CD14-positive monocyte (primary cell): ENCODE measurements at regions not wholly inside any gene's neighbourhood (a gene's known extent, or its start where the extent isn't known, plus 50 kb on each side); places are given as distances from the start of the nearest gene placed in this dataset.

Experiments
- DNase-seq, 3 donors: peaks; one replicate each; pipeline ENCODE4 v3.0.0-alpha.2; 2011 to 2022
- H2AFZ ChIP-seq: 2 replicates; pipeline ENCODE4 v1.6.0; 2012; ENCODE audit warnings: mild to moderate bottlenecking, low read depth, low read length, inconsistent platforms; ENCODE audit not compliant: insufficient read depth, poor library complexity, severe bottlenecking
- H3K27ac ChIP-seq, 2 donors: 1 replicate in 1 of 2; 2 replicates in 1 of 2; pipeline ENCODE4 v1.5.1; 2012 to 2013; ENCODE audit warnings: low read length in 2 of 2, control low read depth in 1 of 2, inconsistent platforms in 1 of 2, low read depth in 1 of 2, mild to moderate bottlenecking in 1 of 2
- H3K27me3 ChIP-seq, 2 donors: one replicate each; pipeline versions ENCODE4 v1.6.0 to v1.6.1; 2011 to 2013; ENCODE audit warnings: low read length in 2 of 2; ENCODE audit not compliant: control insufficient read depth in 2 of 2, insufficient read depth in 2 of 2
- H3K36me3 ChIP-seq, 2 donors: replicated peaks in 1 of 2; 1 replicate in 1 of 2; 2 replicates in 1 of 2; pipeline versions ENCODE4 v1.5.1 to v1.6.1; 2012 to 2013; ENCODE audit warnings: low read length in 2 of 2, control low read depth in 1 of 2, inconsistent platforms in 1 of 2, mild to moderate bottlenecking in 1 of 2; ENCODE audit not compliant: insufficient read depth in 2 of 2, control insufficient read depth in 1 of 2
- H3K4me1 ChIP-seq, 2 donors: 1 replicate in 1 of 2; 2 replicates in 1 of 2; pipeline versions ENCODE4 v1.5.1 to v1.6.1; 2012 to 2013; ENCODE audit warnings: low read length in 2 of 2, control low read depth in 1 of 2, inconsistent platforms in 1 of 2, mild to moderate bottlenecking in 1 of 2, moderate library complexity in 1 of 2; ENCODE audit not compliant: insufficient read depth in 2 of 2, control insufficient read depth in 1 of 2
- H3K4me2 ChIP-seq: replicated peaks from 2 replicates; pipeline ENCODE3; 2012; ENCODE audit warnings: low read length, moderate library complexity, mild to moderate bottlenecking; ENCODE audit not compliant: poor library complexity, severe bottlenecking; ENCODE audit errors: extremely low read depth
- H3K4me3 ChIP-seq, 3 experiments: fragments of 200-600 bp in 1 of 3; sonication (generic) in 1 of 3; replicated peaks in 1 of 3; 1 replicate in 2 of 3; 2 replicates in 1 of 3; pipeline ENCODE4 v1.5.1; 2011 to 2013; ENCODE audit warnings: low read length in 3 of 3, mild to moderate bottlenecking in 3 of 3, control low read depth in 2 of 3, low read depth in 2 of 3, inconsistent platforms in 1 of 3, moderate library complexity in 1 of 3
- H3K79me2 ChIP-seq: 2 replicates; pipeline ENCODE4 v1.6.0; 2012; ENCODE audit warnings: mild to moderate bottlenecking, control low read depth, inconsistent platforms, low read length, moderate library complexity; ENCODE audit not compliant: insufficient read depth
- H3K9ac ChIP-seq: 2 replicates; pipeline ENCODE4 v1.6.0; 2017; ENCODE audit warnings: low read length, mild to moderate bottlenecking; ENCODE audit not compliant: insufficient read depth, poor library complexity, severe bottlenecking
- H3K9me3 ChIP-seq, 2 donors: replicated peaks in 1 of 2; 1 replicate in 1 of 2; 2 replicates in 1 of 2; pipeline versions ENCODE4 v1.5.1 to v1.6.1; 2012 to 2013; ENCODE audit warnings: low read length in 2 of 2, control low read depth in 1 of 2; ENCODE audit not compliant: control insufficient read depth in 1 of 2, insufficient read depth in 1 of 2
- H4K20me1 ChIP-seq: 2 replicates; pipeline ENCODE4 v1.6.0; 2012; ENCODE audit warnings: mild to moderate bottlenecking, low read length, control low read depth, moderate library complexity; ENCODE audit not compliant: insufficient read depth
- H3K27ac Mint-ChIP-seq, 7 donors: one replicate each; pipeline ENCODE4 v1.8.0; 2020; ENCODE audit warnings: mild to moderate bottlenecking in 7 of 7, mixed read lengths in 7 of 7, moderate library complexity in 6 of 7, inconsistent platforms in 2 of 7
- H3K27me3 Mint-ChIP-seq, 3 donors: one replicate each; pipeline ENCODE4 v1.8.0; 2021 to 2022; ENCODE audit warnings: low read depth in 3 of 3, mild to moderate bottlenecking in 3 of 3, mixed read lengths in 3 of 3, moderate library complexity in 3 of 3, inconsistent platforms in 1 of 3
- H3K36me3 Mint-ChIP-seq, 2 donors: one replicate each; pipeline ENCODE4 v1.8.0; 2020; ENCODE audit warnings: mixed read lengths in 2 of 2, inconsistent platforms in 1 of 2, mild to moderate bottlenecking in 1 of 2
- H3K4me1 Mint-ChIP-seq: one replicate; pipeline ENCODE4 v1.8.0; 2020; ENCODE audit warnings: mild to moderate bottlenecking, mixed read lengths
- H3K4me3 Mint-ChIP-seq, 2 donors: one replicate each; pipeline ENCODE4 v1.8.0; 2020; ENCODE audit warnings: mild to moderate bottlenecking in 2 of 2, mixed read lengths in 2 of 2, moderate library complexity in 1 of 2
- H3K9me3 Mint-ChIP-seq, 7 donors: one replicate each; pipeline ENCODE4 v1.8.0; 2020 to 2022; ENCODE audit warnings: mixed read lengths in 7 of 7, mild to moderate bottlenecking in 6 of 7, moderate library complexity in 6 of 7, inconsistent platforms in 2 of 7
- WGBS: methylation state at CpG from one replicate; pipeline ENCODE4 v1.1.5; 2013; ENCODE audit warnings: missing lambda C conversion rate; ENCODE audit not compliant: insufficient coverage; 5-methylcytosine and 5-hydroxymethylcytosine counted together
- intact Hi-C, 2 donors: fragments of 100-400 bp; cut with micrococcal nuclease; formaldehyde crosslinking; loops; one replicate each; pipeline versions ENCODE4 v1.15.0 to v1.15.1; 2023
- TF ChIP-seq, protein P1 (sequence below): fragments of 200-600 bp; IDR thresholded peaks from one replicate; pipeline ENCODE4 v1.8.0; 2022; ENCODE audit warnings: antibody characterized with exemption, mild to moderate bottlenecking

DNA sequence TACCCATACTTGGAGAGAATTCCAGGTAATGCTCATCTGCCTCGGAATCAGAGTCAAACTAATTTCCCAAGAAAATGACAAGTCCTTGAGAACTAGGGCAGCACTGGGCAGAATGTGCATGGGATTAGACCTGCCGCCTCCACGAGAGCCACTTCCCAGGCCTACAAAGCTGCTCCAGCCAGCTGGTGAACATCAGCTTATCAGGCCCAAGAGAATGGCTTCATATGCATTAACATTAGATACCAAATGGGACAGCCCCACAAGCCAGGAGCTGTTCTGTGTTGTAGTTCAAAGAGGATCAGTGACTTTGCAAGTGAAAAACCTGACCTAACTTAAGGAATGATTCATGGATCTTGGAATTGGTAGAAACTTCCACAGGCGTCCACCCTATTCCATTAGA, 203.3 kb downstream of the CYLD start:
- H3K79me2 ChIP-seq, result no peaks in the 10 kb centered on the region
- no peak overlapping the region for H3K4me2 ChIP-seq
- Mint-ChIP-seq H3K4me3 (no peak overlapping the region), H3K36me3 (no peaks in the 10 kb centered on the region), H3K27ac (no peak overlapping the region), H3K27me3 (peaks cover 6 to 13% (median 12%) of the 10 kb centered on the region in 3 donors), H3K4me1 (peaks cover 3% of the 10 kb centered on the region), H3K9me3 (peaks cover 0 to 6% (median 0%) of the 10 kb centered on the region in 7 donors)
- no peaks in the 10 kb centered on the region for H3K27me3 ChIP-seq
- no peaks in the 10 kb centered on the region for H3K36me3 ChIP-seq
- TF ChIP-seq, protein P1, sequence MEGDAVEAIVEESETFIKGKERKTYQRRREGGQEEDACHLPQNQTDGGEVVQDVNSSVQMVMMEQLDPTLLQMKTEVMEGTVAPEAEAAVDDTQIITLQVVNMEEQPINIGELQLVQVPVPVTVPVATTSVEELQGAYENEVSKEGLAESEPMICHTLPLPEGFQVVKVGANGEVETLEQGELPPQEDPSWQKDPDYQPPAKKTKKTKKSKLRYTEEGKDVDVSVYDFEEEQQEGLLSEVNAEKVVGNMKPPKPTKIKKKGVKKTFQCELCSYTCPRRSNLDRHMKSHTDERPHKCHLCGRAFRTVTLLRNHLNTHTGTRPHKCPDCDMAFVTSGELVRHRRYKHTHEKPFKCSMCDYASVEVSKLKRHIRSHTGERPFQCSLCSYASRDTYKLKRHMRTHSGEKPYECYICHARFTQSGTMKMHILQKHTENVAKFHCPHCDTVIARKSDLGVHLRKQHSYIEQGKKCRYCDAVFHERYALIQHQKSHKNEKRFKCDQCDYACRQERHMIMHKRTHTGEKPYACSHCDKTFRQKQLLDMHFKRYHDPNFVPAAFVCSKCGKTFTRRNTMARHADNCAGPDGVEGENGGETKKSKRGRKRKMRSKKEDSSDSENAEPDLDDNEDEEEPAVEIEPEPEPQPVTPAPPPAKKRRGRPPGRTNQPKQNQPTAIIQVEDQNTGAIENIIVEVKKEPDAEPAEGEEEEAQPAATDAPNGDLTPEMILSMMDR, result no peak
- DNase-seq, result no peak
- no peak overlapping the region for H2AFZ ChIP-seq
- peaks cover 0 to 5% of the 10 kb centered on the region in 2 donors for H3K9me3 ChIP-seq
- H3K4me1 ChIP-seq, result no peaks in the 10 kb centered on the region
- no peaks in the 10 kb centered on the region for H4K20me1 ChIP-seq
- intact Hi-C loops, result no loop called here
- no peak overlapping the region for H3K4me3 ChIP-seq
- no peak overlapping the region for H3K27ac ChIP-seq
- no peak overlapping the region for H3K9ac ChIP-seq
- 100% methylated on average over 1 of the region's 4 CpGs for WGBS

DNA sequence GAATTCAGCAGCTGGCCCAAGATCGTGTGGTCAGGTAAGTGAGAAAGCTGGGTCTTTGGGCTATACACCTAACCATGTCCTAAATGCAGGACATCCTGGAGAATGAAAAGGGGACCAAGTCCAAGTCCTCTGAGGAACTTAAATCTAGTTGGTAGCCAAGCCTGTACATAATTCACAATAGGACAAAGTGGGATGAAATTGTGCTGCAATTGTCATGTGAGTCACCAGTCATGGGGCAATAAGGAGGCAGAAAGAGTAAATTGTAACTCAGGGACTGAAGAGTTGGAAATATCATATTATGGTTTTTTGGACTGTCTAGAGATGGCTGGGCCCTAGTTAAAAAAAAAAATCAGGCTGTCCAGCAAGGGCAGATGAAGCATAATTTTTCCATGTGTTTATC, 202.6 kb downstream of the CYLD start:
- intact Hi-C loops, result no loop called here
- H3K9ac ChIP-seq, result no peak overlapping the region
- Mint-ChIP-seq H3K27ac (peak overlapping the region in 1 of 7 donors; percentile 44), H3K27me3 (peaks cover 10 to 16% (median 12%) of the 10 kb centered on the region in 3 donors), H3K36me3 (no peaks in the 10 kb centered on the region), H3K9me3 (peaks cover 0 to 6% (median 0%) of the 10 kb centered on the region in 7 donors), H3K4me1 (peaks cover 3% of the 10 kb centered on the region), H3K4me3 (no peak overlapping the region)
- TF ChIP-seq, protein P1, result no peak
- H4K20me1 ChIP-seq, result no peaks in the 10 kb centered on the region
- H3K27ac ChIP-seq, result no peak overlapping the region
- WGBS, result 100% methylated on average over 1 of the region's 1 CpG
- DNase-seq, result no peak
- H3K4me3 ChIP-seq, result no peak overlapping the region
- no peaks in the 10 kb centered on the region for H3K27me3 ChIP-seq
- H2AFZ ChIP-seq, result no peak overlapping the region
- H3K4me1 ChIP-seq, result no peaks in the 10 kb centered on the region
- H3K36me3 ChIP-seq, result no peaks in the 10 kb centered on the region
- H3K4me2 ChIP-seq, result no peak overlapping the region
- H3K9me3 ChIP-seq, result peaks cover 0 to 5% of the 10 kb centered on the region in 2 donors
- no peaks in the 10 kb centered on the region for H3K79me2 ChIP-seq
